ENCODE measurements at regions not wholly inside any gene's neighbourhood (a gene's known extent, or its start where the extent isn't known, plus 50 kb on each side); places are given as distances from the start of the nearest gene placed in this dataset.

DNA sequence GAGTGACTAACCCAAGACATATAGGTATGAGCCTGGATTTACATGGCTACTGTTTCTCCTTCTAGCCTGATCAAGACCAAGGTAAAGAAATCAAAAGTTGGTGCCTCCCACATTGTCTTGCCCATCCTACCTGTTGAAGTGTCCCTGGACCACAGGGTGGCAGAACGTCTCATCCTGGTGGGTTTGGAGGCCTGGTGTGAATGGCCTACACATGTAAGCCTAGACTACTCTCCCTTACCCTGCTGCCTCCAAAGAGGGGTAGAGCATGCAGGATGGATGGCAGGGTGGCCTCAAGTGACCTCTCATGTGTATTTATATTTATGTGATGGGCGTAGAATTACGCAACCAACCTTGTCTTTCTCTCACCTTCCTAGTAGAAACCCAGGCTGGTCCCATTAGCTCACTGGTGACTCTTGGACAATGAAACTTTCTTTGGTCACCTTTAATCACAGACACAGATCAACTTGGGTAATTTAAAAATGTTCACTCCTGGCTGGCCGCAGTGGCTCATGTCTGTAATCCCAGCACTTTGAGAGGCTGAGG lies 73.3 kb upstream of the SOD3 start:
- DNase-seq = no peak

- no peak for DNase-seq
These were observed 67.8 kb upstream of the SOD3 start for GRCh38 chr4:24727390-24728224.

- DNase-seq = no peak
These were observed 66.1 kb upstream of the SOD3 start for GRCh38 chr4:24729119-24729730.

DNA sequence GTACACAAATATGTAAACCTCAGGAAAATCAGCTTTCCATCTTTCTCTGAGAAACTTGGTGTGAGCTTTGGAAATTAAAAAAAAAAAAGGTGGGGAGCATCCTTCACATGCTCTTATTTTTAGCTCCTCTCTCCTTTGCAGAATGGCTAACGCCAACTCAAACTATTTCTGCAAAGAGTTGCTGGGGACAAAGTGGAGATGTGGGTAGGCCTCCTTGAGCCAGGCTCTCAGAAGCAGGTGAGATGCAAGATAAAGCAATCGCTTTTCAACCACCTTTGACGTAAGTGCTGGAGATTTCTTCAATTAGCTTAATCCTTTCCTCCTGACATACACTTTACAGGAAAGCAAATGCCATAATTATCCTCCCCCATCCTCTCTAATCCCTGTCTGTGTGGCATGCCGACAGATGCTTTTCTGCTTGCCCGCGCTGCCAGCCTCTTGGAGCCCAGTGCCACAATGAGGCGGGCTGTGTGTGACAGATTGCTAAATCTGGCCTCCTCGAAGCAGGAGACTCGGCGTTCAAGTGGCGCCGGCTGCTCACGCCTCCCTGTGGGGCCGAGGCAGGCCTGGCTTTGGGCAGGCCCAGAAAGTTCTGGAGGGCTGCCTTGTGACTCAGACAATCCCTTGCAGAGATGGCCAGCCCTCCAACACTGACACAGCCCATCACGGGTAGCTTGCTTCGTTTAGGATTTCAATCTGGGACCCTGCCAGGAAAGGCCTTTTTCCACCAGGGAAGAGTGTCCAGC lies 64.9 kb upstream of the SOD3 start:
- no peak for DNase-seq

DNA sequence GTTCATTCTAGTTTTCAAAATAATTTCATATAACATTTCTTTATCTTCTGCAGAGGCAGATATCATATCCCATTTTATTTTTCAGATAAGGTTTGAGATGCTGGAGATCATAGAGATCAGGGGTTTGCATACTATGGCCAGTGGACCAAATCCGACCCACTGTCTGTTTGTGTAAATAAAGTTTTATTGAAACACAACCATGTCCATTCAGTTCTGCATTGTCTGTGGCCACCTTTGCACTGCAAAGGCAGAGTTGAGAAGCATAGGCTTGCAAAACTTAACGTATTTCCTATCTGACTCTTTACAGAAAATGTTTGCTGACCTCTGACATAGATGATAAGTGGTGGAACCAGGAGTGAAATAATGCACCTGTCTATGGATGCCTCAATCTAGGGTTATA lies 63.9 kb upstream of the SOD3 start:
- DNase-seq = no peak

- DNase-seq = no peak
These were observed 60.9 kb upstream of the SOD3 start for GRCh38 chr4:24734511-24734910.

DNA sequence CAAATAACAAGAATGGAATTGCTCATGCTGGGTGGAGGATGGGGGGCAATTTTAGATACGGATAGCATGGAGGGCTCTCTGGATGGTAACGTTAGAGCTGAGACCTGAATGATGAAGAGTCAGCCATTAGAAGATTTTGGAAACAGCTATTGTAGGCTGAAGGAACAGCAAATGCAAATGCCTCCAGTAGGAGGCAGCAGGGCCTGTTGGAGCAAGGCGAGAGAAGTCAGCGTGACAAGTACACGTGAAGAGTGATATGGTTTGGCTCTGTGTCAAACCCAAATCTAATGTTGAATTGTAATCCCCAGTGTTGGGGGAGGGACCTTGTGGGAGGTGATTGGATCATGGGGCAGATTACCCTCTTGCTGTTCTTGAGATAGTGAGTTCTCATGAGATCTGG lies 59.3 kb upstream of the SOD3 start:
- no peak for DNase-seq

GRCh38 chr4:24741910-24742309 lies 53.5 kb upstream of the SOD3 start:
- DNase-seq = no peak

- no peak for DNase-seq
These were observed 53.0 kb upstream of the SOD3 start for GRCh38 chr4:24742335-24742734.

- no peak for DNase-seq
These were observed 52.6 kb upstream of the SOD3 start for GRCh38 chr4:24742773-24743172.

DNA sequence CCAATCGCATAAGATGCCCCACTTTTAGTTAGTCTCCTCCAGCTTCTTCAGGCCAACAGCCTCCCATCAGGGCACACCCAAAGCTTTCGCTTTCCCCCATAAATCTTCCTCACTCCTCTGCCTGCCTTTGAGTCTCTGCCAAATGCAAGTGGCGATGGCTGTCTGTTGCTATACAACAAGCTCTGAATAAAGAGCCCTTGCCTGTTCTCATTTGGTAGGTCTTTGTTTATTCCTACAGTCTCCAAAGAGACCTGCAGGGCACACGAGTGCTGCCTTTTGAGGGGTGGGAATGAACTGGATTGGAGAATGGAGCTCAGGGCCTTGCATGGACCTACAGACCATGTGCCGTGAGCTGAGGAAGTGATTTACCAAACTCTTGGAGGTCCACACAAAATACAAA lies 52.2 kb upstream of the SOD3 start:
- no peak for DNase-seq

- no peak for DNase-seq
These were observed 51.4 kb upstream of the SOD3 start for GRCh38 chr4:24743927-24744326.

DNA sequence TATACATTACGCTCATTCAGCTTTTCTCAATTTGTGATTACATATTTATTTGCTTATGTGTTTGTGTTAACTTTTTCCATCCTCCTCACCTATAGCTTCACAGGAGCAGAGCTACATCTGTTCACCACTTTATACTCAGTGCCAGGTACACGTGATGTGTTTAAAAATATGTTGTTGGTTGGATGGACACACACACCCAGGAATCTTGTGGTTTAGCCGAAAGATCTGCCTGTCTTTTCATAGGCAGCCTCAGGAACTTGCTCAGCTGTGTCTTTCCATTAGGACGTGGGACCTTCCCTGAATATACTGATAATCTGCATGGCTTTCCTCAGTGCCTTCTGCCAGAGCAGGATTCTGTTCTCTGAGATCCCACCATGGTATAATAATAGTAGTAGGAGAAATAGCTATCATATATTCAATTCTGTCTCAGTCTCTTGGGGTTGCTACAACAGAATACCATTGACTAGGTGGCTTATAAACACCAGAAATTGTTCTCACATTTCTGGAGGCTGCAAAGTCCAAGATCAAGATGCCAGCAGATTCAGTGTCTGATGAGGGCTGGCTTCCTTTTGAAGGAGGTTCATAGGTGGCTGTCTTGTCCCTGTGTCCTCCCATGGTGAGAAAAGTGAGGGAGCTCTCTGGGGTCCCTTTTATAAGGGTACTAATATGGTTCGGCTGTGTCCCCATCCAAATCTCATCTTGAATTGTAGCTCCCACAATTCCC lies 50.0 kb upstream of the SOD3 start:
- no peak for DNase-seq
